Bone marrow (tissue), 2 donors: ENCODE measurements at regions not wholly inside any gene's neighbourhood (a gene's known extent, or its start where the extent isn't known, plus 50 kb on each side); places are given as distances from the start of the nearest gene placed in this dataset.
"Not testable (repeated sequence)": the region's sequence is repeated elsewhere in the genome, so short reads cannot be mapped to it uniquely, and the experiment has no call there.

Experiments used
- DNase-seq, 2 donors: peaks; one replicate each; lab custom pipeline; 2025; lab: John Stamatoyannopoulos, UW

- no peak for DNase-seq
Observed at GRCh38 chr14:37992499-37992898, 215.2 kb upstream of the SSTR1 start.

- DNase-seq = no peak
Observed at GRCh38 chr14:37994846-37995372, 212.8 kb upstream of the SSTR1 start.

GRCh38 chr14:37997017-37997416, 210.7 kb upstream of the SSTR1 start:
- no peak for DNase-seq

- no peak for DNase-seq
Observed at GRCh38 chr14:38000340-38000739, 207.4 kb upstream of the SSTR1 start.

- no peak for DNase-seq
Observed at GRCh38 chr14:38001501-38001900, 206.2 kb upstream of the SSTR1 start.

GRCh38 chr14:38003746-38004609, 203.7 kb upstream of the SSTR1 start:
- no peak for DNase-seq

- no peak for DNase-seq
Observed at GRCh38 chr14:38004610-38004879, 203.2 kb upstream of the SSTR1 start.

GRCh38 chr14:38011156-38011555, 196.5 kb upstream of the SSTR1 start:
- not testable (repeated sequence) for DNase-seq

GRCh38 chr14:38012056-38012455, 195.6 kb upstream of the SSTR1 start:
- no peak for DNase-seq

- DNase-seq = no peak
Observed at GRCh38 chr14:38016497-38016896, 191.2 kb upstream of the SSTR1 start.

- no peak for DNase-seq
Observed at GRCh38 chr14:38021861-38022260, 185.8 kb upstream of the SSTR1 start.

- DNase-seq = no peak
Observed at GRCh38 chr14:38022775-38023174, 184.9 kb upstream of the SSTR1 start.

- no peak for DNase-seq
Observed at GRCh38 chr14:38038171-38038570, 169.5 kb upstream of the SSTR1 start.

GRCh38 chr14:38038986-38039385, 168.7 kb upstream of the SSTR1 start:
- DNase-seq = no peak

- DNase-seq = no peak
Observed at GRCh38 chr14:38039496-38039895, 168.2 kb upstream of the SSTR1 start.

GRCh38 chr14:38040411-38040810, 167.3 kb upstream of the SSTR1 start:
- DNase-seq = no peak

- DNase-seq = no peak
Observed at GRCh38 chr14:38042322-38042721, 165.4 kb upstream of the SSTR1 start.

GRCh38 chr14:38044710-38045109, 163.0 kb upstream of the SSTR1 start:
- DNase-seq = no peak

- DNase-seq = no peak
Observed at GRCh38 chr14:38045461-38045860, 162.2 kb upstream of the SSTR1 start.

GRCh38 chr14:38046160-38046559, 161.5 kb upstream of the SSTR1 start:
- no peak for DNase-seq

GRCh38 chr14:38047195-38047902, 160.4 kb upstream of the SSTR1 start:
- no peak for DNase-seq

- no peak for DNase-seq
Observed at GRCh38 chr14:38053666-38054065, 154.0 kb upstream of the SSTR1 start.

GRCh38 chr14:38056270-38056669, 151.4 kb upstream of the SSTR1 start:
- no peak for DNase-seq
